ENCODE measurements at regions not wholly inside any gene's neighbourhood (a gene's known extent, or its start where the extent isn't known, plus 50 kb on each side); places are given as distances from the start of the nearest gene placed in this dataset.
A peak's percentile ranks its signal among the peaks of the same experiment; 100 is the strongest.
"Not testable (repeated sequence)": the region's sequence is repeated elsewhere in the genome, so short reads cannot be mapped to it uniquely, and the experiment has no call there.

DNA sequence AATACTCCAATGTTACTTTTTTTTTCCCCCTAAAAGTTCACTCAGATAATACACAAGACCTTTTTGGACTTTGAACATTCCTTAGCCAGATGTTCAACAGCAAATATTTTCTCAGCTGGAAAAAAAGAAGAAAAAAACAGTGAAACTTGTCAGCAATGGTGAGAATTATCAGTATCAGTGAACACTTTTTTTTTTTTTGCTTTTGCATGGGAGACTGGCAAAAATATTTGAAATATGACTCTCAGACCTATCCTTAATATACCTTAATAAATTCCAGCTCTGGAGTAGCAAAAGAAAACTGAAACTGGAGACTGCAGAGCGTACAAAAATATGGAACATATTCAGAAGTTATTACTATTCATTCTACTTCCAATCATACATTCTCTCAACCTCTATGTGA, 92.3 kb downstream of the RFPL4B start:
- DNase-seq: no peak
- intact Hi-C loops (cut with DNase I): no loop called here
- Histone ChIP-seq H3K27me3 (no peaks in the 10 kb centered on the region), H3K4me1 (no peaks in the 10 kb centered on the region), H3K4me3 (no peak overlapping the region), H3K36me3 (no peaks in the 10 kb centered on the region), H3K9ac (ENCODE audit: low read depth in 2 of 2, low read length in 2 of 2) (no peak overlapping the region), H3K9me3 (no peaks in the 10 kb centered on the region), H3K27ac (no peak overlapping the region)
- TF ChIP-seq, protein P1, sequence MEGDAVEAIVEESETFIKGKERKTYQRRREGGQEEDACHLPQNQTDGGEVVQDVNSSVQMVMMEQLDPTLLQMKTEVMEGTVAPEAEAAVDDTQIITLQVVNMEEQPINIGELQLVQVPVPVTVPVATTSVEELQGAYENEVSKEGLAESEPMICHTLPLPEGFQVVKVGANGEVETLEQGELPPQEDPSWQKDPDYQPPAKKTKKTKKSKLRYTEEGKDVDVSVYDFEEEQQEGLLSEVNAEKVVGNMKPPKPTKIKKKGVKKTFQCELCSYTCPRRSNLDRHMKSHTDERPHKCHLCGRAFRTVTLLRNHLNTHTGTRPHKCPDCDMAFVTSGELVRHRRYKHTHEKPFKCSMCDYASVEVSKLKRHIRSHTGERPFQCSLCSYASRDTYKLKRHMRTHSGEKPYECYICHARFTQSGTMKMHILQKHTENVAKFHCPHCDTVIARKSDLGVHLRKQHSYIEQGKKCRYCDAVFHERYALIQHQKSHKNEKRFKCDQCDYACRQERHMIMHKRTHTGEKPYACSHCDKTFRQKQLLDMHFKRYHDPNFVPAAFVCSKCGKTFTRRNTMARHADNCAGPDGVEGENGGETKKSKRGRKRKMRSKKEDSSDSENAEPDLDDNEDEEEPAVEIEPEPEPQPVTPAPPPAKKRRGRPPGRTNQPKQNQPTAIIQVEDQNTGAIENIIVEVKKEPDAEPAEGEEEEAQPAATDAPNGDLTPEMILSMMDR (IDR thresholded peaks at IDR 0.05): no peak

DNA sequence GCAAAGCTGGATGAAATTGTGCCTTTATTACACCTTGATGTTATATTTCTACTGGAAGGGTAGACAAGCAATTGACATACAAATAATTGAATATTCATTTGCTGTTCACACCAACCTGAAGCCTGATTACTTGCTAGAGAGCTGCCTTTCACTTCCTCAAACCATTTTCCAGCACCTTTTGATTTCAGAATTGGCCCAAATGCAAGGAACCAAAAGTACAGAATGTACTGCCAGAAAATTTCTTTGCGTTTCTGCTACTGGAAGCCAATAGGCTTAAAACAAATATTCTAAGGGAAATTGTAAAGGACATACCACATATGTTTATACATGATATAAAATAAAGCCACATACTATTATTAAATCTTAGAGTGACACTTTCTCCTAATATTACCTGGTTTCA, 94.5 kb downstream of the RFPL4B start:
- no peak overlapping the region for H3K4me3 ChIP-seq
- H3K9ac ChIP-seq (ENCODE audit: low read depth in 2 of 2, low read length in 2 of 2): no peak overlapping the region
- DNase-seq: no peak
- no peaks in the 10 kb centered on the region for H3K9me3 ChIP-seq
- TF ChIP-seq, protein P1 (IDR thresholded peaks at IDR 0.05): no peak
- no peaks in the 10 kb centered on the region for H3K27me3 ChIP-seq
- H3K4me1 ChIP-seq: no peaks in the 10 kb centered on the region
- no peaks in the 10 kb centered on the region for H3K36me3 ChIP-seq
- no peak overlapping the region for H3K27ac ChIP-seq
- intact Hi-C loops (cut with DNase I): no loop called here

DNA sequence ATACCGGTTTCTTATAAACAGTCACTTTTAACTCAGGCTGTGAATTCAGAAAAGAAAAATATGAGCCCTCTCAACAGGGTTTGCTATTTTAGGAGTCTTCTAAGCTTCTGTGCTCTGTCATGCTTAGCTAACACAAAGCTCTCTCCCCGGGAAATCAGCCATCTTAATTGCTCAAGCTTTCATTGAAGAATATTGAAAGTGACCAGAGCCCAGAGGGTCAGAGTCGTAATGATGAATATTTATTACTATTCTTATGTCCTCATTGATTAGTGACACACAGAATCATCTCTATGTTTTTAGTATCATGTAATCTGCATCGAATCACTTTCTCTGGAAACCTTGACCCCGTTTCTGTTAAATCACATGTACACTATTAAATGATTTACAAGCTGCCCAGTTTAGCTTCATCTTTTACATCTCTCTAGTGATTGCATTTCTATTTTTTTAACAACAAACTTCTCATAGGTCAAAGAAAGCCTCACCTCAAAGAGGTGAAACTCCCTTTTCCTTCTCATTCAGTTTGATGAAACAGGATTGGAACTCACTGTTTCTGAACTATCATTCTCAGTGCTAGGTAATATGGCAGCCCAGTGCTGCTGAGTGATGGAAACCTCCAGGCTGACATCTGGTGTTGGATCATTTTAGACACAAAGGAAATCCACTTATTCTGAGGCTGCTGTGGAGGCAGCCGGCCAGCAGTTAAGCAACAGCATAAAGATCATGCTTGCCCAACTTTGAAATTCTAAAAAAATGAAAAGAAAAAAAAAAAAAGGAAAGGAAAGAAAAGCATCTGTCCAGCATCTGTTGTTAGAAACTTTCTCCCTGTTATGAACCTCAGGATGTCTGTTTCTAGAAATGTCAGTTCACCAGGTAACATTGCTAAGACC, 96.3 kb downstream of the RFPL4B start:
- DNase-seq: peak; percentile 20
- no peaks in the 10 kb centered on the region for H3K27me3 ChIP-seq
- H3K4me1 ChIP-seq: no peaks in the 10 kb centered on the region
- H3K9ac ChIP-seq (ENCODE audit: low read depth in 2 of 2, low read length in 2 of 2): no peak overlapping the region
- H3K9me3 ChIP-seq: no peaks in the 10 kb centered on the region
- TF ChIP-seq, protein P1 (IDR thresholded peaks at IDR 0.05): no peak
- intact Hi-C loops (cut with DNase I): no loop called here
- no peaks in the 10 kb centered on the region for H3K36me3 ChIP-seq
- no peak overlapping the region for H3K4me3 ChIP-seq
- no peak overlapping the region for H3K27ac ChIP-seq

DNA sequence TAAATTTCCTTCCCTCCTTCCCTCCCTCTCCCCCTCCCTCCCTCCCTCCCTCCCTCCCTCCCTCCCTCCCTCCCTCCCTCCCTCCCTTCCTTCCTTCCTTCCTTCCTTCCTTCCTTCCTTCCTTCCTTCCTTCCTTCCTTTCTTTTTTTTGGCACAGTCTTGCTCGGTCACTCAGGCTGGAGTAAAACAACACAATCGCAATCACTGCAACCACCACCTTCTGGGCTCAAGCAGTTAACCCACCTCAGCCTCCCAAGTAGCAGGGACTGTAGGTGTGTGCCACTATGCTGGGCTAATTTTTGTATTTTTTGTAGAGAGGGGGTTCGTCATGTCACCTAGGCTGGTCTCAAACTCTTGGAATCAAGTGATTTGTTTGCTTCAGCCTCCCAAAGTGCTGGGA, 101.7 kb downstream of the RFPL4B start:
- H3K9me3 ChIP-seq; H3K9ac ChIP-seq (ENCODE audit: low read depth in 2 of 2, low read length in 2 of 2); H3K27me3 ChIP-seq; H3K27ac ChIP-seq; intact Hi-C loops (cut with DNase I); DNase-seq; H3K4me1 ChIP-seq; H3K36me3 ChIP-seq; H3K4me3 ChIP-seq: not testable (repeated sequence)

DNA sequence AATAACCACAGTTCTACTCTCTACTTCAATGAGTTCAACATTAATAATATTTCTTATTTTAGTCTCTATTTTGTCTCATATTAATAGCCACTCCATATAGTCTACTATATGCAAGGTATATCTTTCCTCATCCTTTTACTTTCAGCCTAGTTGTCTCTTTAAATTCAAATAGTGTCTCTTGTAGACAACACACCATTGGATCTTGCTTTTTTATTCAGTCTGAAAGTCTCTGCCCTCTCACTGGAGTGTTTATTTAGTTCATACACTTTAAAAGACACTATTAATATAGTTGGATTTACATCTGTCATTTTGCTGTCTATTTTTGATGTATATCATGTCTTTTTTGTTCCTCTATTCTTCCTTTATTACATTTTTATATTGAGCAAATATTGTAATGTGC, 103.5 kb downstream of the RFPL4B start:
- TF ChIP-seq, protein P1 (IDR thresholded peaks at IDR 0.05): no peak

DNA sequence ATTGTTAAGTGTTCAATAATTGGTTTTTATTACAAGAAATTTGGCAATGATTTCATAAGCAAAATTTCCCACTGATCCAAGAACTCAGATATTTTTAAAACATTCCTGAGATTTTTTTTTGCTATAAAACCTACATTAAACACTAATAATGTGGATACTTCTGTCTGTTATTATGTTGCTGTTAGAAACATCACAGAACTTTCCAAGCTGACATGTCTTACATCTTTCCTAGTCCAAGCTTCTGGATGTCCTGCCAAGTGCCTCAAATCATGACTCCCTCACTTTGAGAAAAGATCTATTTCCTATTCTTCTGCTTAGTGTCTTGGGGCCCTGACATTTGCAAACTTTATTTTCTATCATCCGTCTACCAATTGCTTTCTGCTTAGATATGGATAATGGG, 110.8 kb downstream of the RFPL4B start:
- Histone ChIP-seq H3K4me1 (no peaks in the 10 kb centered on the region), H3K27me3 (no peaks in the 10 kb centered on the region), H3K27ac (no peak overlapping the region), H3K36me3 (no peaks in the 10 kb centered on the region), H3K9ac (ENCODE audit: low read depth in 2 of 2, low read length in 2 of 2) (no peak overlapping the region), H3K4me3 (no peak overlapping the region), H3K9me3 (no peaks in the 10 kb centered on the region)
- TF ChIP-seq, protein P1 (IDR thresholded peaks at IDR 0.05): no peak
- intact Hi-C loops (cut with DNase I): no loop called here
- DNase-seq: no peak

More for the DNA sequence above, 103.5 kb downstream of the RFPL4B start:
- no peak overlapping the region for H3K9ac ChIP-seq (ENCODE audit: low read depth in 2 of 2, low read length in 2 of 2)
- H3K9me3 ChIP-seq: no peaks in the 10 kb centered on the region
- no peaks in the 10 kb centered on the region for H3K36me3 ChIP-seq
- no peak for DNase-seq
- no peaks in the 10 kb centered on the region for H3K4me1 ChIP-seq
- no peak overlapping the region for H3K4me3 ChIP-seq
- no peaks in the 10 kb centered on the region for H3K27me3 ChIP-seq
- intact Hi-C loops (cut with DNase I): no loop called here
- H3K27ac ChIP-seq: no peak overlapping the region
